GM23338 (cell line): ENCODE measurements at regions not wholly inside any gene's neighbourhood (a gene's known extent, or its start where the extent isn't known, plus 50 kb on each side); places are given as distances from the start of the nearest gene placed in this dataset.

Experiments used
- ATAC-seq: fragments of 200-7000 bp; cut with Tn5 transposase; 3 replicates; pipeline ENCODE4 v1.9.1; 2020
- DNase-seq: peaks from one replicate; pipeline ENCODE4 v3.0.0-alpha.2; 2015; ENCODE audit warnings: low spot score
- H2AFZ ChIP-seq: fragments of 200-600 bp; sonication (generic); 2 replicates; pipeline ENCODE4 v1.8.0; 2016; ENCODE audit warnings: antibody characterized with exemption, mild to moderate bottlenecking, moderate library complexity
- H3F3A ChIP-seq: fragments of 200-600 bp; sonication (generic); replicated peaks from 2 replicates; pipeline ENCODE4 v1.8.0; 2017; ENCODE audit warnings: antibody characterized with exemption, mixed run types, low read depth
- H3K27ac ChIP-seq: fragments of 200-600 bp; sonication (generic); 2 replicates; pipeline ENCODE4 v1.6.1; 2016; ENCODE audit warnings: low read depth
- H3K27me3 ChIP-seq: fragments of 200-600 bp; sonication (generic); 2 replicates; pipeline ENCODE4 v1.8.0; 2016; ENCODE audit warnings: mild to moderate bottlenecking, mixed run types, moderate library complexity; ENCODE audit not compliant: insufficient read depth
- H3K36me3 ChIP-seq: fragments of 200-600 bp; sonication (generic); 2 replicates; pipeline ENCODE4 v1.8.0; 2016; ENCODE audit warnings: mild to moderate bottlenecking; ENCODE audit not compliant: insufficient read depth
- H3K4me1 ChIP-seq: fragments of 200-600 bp; sonication (generic); 2 replicates; pipeline ENCODE4 v1.8.0; 2016; ENCODE audit warnings: mild to moderate bottlenecking, moderate library complexity; ENCODE audit not compliant: insufficient read depth
- H3K4me2 ChIP-seq: fragments of 200-600 bp; sonication (generic); 2 replicates; pipeline ENCODE4 v1.7.1; 2017; ENCODE audit warnings: mixed run types
- H3K4me3 ChIP-seq: fragments of 200-600 bp; sonication (generic); 2 replicates; pipeline ENCODE4 v1.6.1; 2016; ENCODE audit warnings: mixed run types
- H3K79me2 ChIP-seq: fragments of 200-600 bp; sonication (generic); replicated peaks from 2 replicates; pipeline ENCODE4 v1.8.0; 2017; ENCODE audit warnings: mild to moderate bottlenecking; ENCODE audit not compliant: insufficient read depth
- H3K9me2 ChIP-seq: fragments of 200-600 bp; sonication (generic); 2 replicates; pipeline ENCODE4 v1.8.0; 2017; ENCODE audit not compliant: insufficient read depth
- H4K20me1 ChIP-seq: fragments of 200-600 bp; sonication (generic); replicated peaks from 2 replicates; pipeline ENCODE4 v1.8.0; 2017; ENCODE audit warnings: mild to moderate bottlenecking; ENCODE audit not compliant: insufficient read depth
- H3K27ac Mint-ChIP-seq: 2 replicates; pipeline ENCODE4 v1.8.0; 2020; ENCODE audit warnings: inconsistent platforms, mild to moderate bottlenecking, moderate library complexity, mixed read lengths
- H3K27me3 Mint-ChIP-seq: 3 replicates; pipeline ENCODE4 v1.8.0; 2022; ENCODE audit warnings: low read depth, mild to moderate bottlenecking, moderate library complexity, mixed read lengths, inconsistent platforms; ENCODE audit not compliant: insufficient read depth, poor library complexity
- H3K36me3 Mint-ChIP-seq: 3 replicates; pipeline ENCODE4 v1.8.0; 2021; ENCODE audit warnings: low read depth, mild to moderate bottlenecking, inconsistent platforms, moderate library complexity, mixed read lengths
- H3K4me1 Mint-ChIP-seq: 3 replicates; pipeline ENCODE4 v1.8.0; 2020; ENCODE audit warnings: mild to moderate bottlenecking, inconsistent platforms, mixed read lengths
- H3K4me3 Mint-ChIP-seq: 3 replicates; pipeline ENCODE4 v1.8.0; 2021; ENCODE audit warnings: moderate library complexity, mild to moderate bottlenecking, inconsistent platforms, mixed read lengths
- H3K9me3 Mint-ChIP-seq: 3 replicates; pipeline ENCODE4 v1.8.0; 2020; ENCODE audit warnings: moderate library complexity, mild to moderate bottlenecking, inconsistent platforms, mixed read lengths
- CREB1 ChIP-seq: fragments of 250-450 bp; sonication (Bioruptor Pico); IDR thresholded peaks from 2 replicates; pipeline ENCODE4 v1.5.0; 2020; ENCODE audit warnings: low read depth, mild to moderate bottlenecking, moderate library complexity
- CTCF ChIP-seq, 2 experiments: fragments of 200-600 bp in 1 of 2; sonication (generic) in 1 of 2; conservative IDR thresholded peaks; 2 replicates each; pipeline versions ENCODE4 v1.5.1 to v1.6.1; 2016 to 2017; ENCODE audit warnings: antibody characterized with exemption in 2 of 2, low read depth in 2 of 2, mild to moderate bottlenecking in 2 of 2, moderate library complexity in 1 of 2
- ETS1 ChIP-seq: IDR thresholded peaks from 2 replicates; pipeline ENCODE4 v1.6.1; 2016; ENCODE audit warnings: antibody characterized with exemption
- EZH2 ChIP-seq: fragments of 200-600 bp; sonication (generic); IDR thresholded peaks from one replicate; pipeline ENCODE4 v1.8.0; 2017; ENCODE audit warnings: antibody characterized with exemption, mild to moderate bottlenecking, low read depth; ENCODE audit not compliant: unreplicated experiment
- EZH2phosphoT487 ChIP-seq: fragments of 200-600 bp; sonication (generic); IDR thresholded peaks from one replicate; pipeline ENCODE4 v1.8.1; 2018; ENCODE audit warnings: antibody characterized with exemption; ENCODE audit not compliant: unreplicated experiment
- JUNB ChIP-seq: IDR thresholded peaks from one replicate; pipeline ENCODE4 v1.6.1; 2016; ENCODE audit warnings: antibody characterized with exemption; ENCODE audit not compliant: unreplicated experiment
- POLR2AphosphoS5 ChIP-seq: IDR thresholded peaks from 2 replicates; pipeline ENCODE4 v1.6.1; 2016; ENCODE audit warnings: antibody characterized with exemption, low read depth
- REST ChIP-seq: IDR thresholded peaks from one replicate; pipeline ENCODE4 v1.6.1; 2018; ENCODE audit warnings: antibody characterized with exemption; ENCODE audit not compliant: unreplicated experiment
- STAT1 ChIP-seq: IDR thresholded peaks from one replicate; pipeline ENCODE4 v1.6.1; 2016; ENCODE audit warnings: antibody characterized with exemption; ENCODE audit not compliant: unreplicated experiment
- ZNF114 ChIP-seq: fragments of 250-450 bp; sonication (Bioruptor Pico); IDR thresholded peaks from 2 replicates; pipeline ENCODE4 v1.5.0; 2020; ENCODE audit warnings: mild to moderate bottlenecking, moderate library complexity
- ZNF462 ChIP-seq: fragments of 250-450 bp; sonication (Bioruptor Pico); IDR thresholded peaks from 2 replicates; pipeline ENCODE4 v1.5.0; 2020; ENCODE audit warnings: mild to moderate bottlenecking, moderate library complexity

GRCh38 chr16:80191928-80192327, 348.9 kb upstream of the DYNLRB2 start (continued):
- no peak for TF ChIP-seq ZNF462
- TF ChIP-seq JUNB, result no peak
- no peak for TF ChIP-seq POLR2AphosphoS5
- no peak for TF ChIP-seq EZH2
- no peak for TF ChIP-seq EZH2phosphoT487

GRCh38 chr16:80189476-80190175, 351.2 kb upstream of the DYNLRB2 start:
- Histone ChIP-seq H3K79me2 (no peaks in the 10 kb centered on the region), H3K9me2 (peaks cover 4% of the 10 kb centered on the region; the same call in 1 of the 2 replicates), H3F3A (no peaks in the 10 kb centered on the region), H2AFZ (no peak overlapping the region; the same call in 1 of the 2 replicates), H3K27me3 (no peaks in the 10 kb centered on the region), H3K27ac (no peak overlapping the region), H3K4me3 (no peak overlapping the region), H3K4me2 (no peak overlapping the region), H3K36me3 (no peaks in the 10 kb centered on the region), H3K4me1 (no peaks in the 10 kb centered on the region), H4K20me1 (no peaks in the 10 kb centered on the region)
- Mint-ChIP-seq H3K27ac (no peak overlapping the region), H3K9me3 (no peaks in the 10 kb centered on the region), H3K27me3 (no peaks in the 10 kb centered on the region), H3K4me1 (no peaks in the 10 kb centered on the region), H3K36me3 (no peaks in the 10 kb centered on the region), H3K4me3 (no peak overlapping the region)
- DNase-seq, result no peak
- ATAC-seq, result no peak
- no peak for TF ChIP-seq POLR2AphosphoS5
- TF ChIP-seq EZH2, result no peak
- no peak for TF ChIP-seq CTCF (conservative IDR thresholded peaks at IDR 0.05; ENCODE audit: low read depth in 2 of 2)
- TF ChIP-seq STAT1, result no peak
- TF ChIP-seq JUNB, result no peak
- no peak for TF ChIP-seq CREB1 (CRISPR knock-in tag)
- no peak for TF ChIP-seq REST
- no peak for TF ChIP-seq ZNF114 (CRISPR knock-in tag)
- TF ChIP-seq ETS1, result no peak
